ENCODE measurements at regions not wholly inside any gene's neighbourhood (a gene's known extent, or its start where the extent isn't known, plus 50 kb on each side); places are given as distances from the start of the nearest gene placed in this dataset.

- CTCF ChIA-PET: interaction anchor here (0.6 kb wide), 1 partner anchor 79 kb away, joined by 3 read pairs; no protein-coding TSS in a partner anchor
- peaks cover 9% of the 10 kb centered on the region for H3K27me3 Mint-ChIP-seq (ENCODE audit: low read depth)
- intact Hi-C loops (cut with micrococcal nuclease): no loop called here
- no peak for DNase-seq
- no peak overlapping the region for H3K4me3 Mint-ChIP-seq
- no peaks in the 10 kb centered on the region for H3K4me1 Mint-ChIP-seq (ENCODE audit: low read depth)
- no peak overlapping the region for H3K27ac Mint-ChIP-seq
- no peaks in the 10 kb centered on the region for H3K9me3 Mint-ChIP-seq
- no peaks in the 10 kb centered on the region for H3K36me3 Mint-ChIP-seq (ENCODE audit: low read depth)
Measured at GRCh38 chr3:150062492-150062891, 91.8 kb upstream of the PFN2 start.

DNA sequence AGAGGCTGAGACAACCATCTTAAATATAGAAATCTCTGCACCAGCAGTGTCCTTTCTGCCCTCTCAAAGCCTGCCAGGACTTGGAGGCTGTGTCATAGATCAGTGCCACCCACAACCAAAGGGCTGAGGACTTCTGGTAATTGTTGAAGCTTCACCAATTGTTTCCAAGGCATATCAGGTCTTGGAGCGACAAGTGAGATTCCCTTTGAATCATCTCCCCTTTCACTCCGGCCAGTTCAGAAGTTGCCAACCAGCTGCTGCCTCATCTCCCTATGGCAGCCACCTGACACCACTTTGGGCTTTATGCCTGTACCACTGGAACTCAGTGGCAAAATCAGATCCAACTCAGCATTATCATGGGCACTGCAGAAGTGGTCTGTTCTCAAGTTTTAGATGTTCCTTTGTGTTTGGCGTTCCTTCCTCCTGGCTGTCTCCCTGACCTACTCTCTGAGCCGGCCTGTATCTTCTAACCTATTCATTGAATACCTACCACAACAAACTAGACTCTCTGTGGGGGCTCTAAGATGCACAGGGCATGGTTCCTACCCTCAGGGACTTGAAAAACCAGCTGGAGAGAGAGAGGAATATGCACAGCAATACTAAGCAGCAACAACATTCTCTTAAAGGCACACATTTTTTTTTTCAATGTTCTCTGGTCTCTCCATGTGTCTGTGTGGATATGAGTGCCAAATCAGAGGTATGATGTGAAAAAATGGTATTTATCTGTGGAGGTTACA is 90.8 kb upstream of the PFN2 start:
- DNase-seq: no peak
- Mint-ChIP-seq H3K27ac (no peak overlapping the region), H3K36me3 (ENCODE audit: low read depth) (no peaks in the 10 kb centered on the region), H3K4me1 (ENCODE audit: low read depth) (no peaks in the 10 kb centered on the region), H3K27me3 (ENCODE audit: low read depth) (peaks cover 5% of the 10 kb centered on the region), H3K9me3 (no peaks in the 10 kb centered on the region), H3K4me3 (no peak overlapping the region)
- CTCF ChIA-PET: interaction anchor here (0.6 kb wide), 1 partner anchor 73 kb away, joined by 3 read pairs; no protein-coding TSS in a partner anchor
- intact Hi-C loops (cut with micrococcal nuclease): no loop called here

- Mint-ChIP-seq H3K27me3 (ENCODE audit: low read depth) (peaks cover 3% of the 10 kb centered on the region), H3K9me3 (no peaks in the 10 kb centered on the region), H3K4me3 (no peak overlapping the region), H3K36me3 (ENCODE audit: low read depth) (no peaks in the 10 kb centered on the region), H3K4me1 (ENCODE audit: low read depth) (no peaks in the 10 kb centered on the region), H3K27ac (no peak overlapping the region)
- CTCF ChIA-PET: interaction anchor here (1.1 kb wide), 1 partner anchor 18 kb away, joined by 3 read pairs; no protein-coding TSS in a partner anchor
- intact Hi-C loops (cut with micrococcal nuclease): no loop called here
- DNase-seq: no peak
Measured at GRCh38 chr3:150059729-150060128, 89.0 kb upstream of the PFN2 start.

- Mint-ChIP-seq H3K4me3 (no peak overlapping the region), H3K27me3 (ENCODE audit: low read depth) (peaks cover 3% of the 10 kb centered on the region), H3K27ac (no peak overlapping the region), H3K4me1 (ENCODE audit: low read depth) (no peaks in the 10 kb centered on the region), H3K9me3 (no peaks in the 10 kb centered on the region), H3K36me3 (ENCODE audit: low read depth) (no peaks in the 10 kb centered on the region)
- intact Hi-C loops (cut with micrococcal nuclease): no loop called here
- CTCF ChIA-PET: interaction anchor here (1.1 kb wide), 1 partner anchor 17 kb away, joined by 3 read pairs; no protein-coding TSS in a partner anchor
- DNase-seq: no peak
Measured at GRCh38 chr3:150059241-150059640, 88.5 kb upstream of the PFN2 start.

GRCh38 chr3:150057227-150057626 is 86.5 kb upstream of the PFN2 start:
- CTCF ChIA-PET: no interaction called here
- Mint-ChIP-seq H3K4me3 (no peak overlapping the region), H3K36me3 (ENCODE audit: low read depth) (no peaks in the 10 kb centered on the region)

DNA sequence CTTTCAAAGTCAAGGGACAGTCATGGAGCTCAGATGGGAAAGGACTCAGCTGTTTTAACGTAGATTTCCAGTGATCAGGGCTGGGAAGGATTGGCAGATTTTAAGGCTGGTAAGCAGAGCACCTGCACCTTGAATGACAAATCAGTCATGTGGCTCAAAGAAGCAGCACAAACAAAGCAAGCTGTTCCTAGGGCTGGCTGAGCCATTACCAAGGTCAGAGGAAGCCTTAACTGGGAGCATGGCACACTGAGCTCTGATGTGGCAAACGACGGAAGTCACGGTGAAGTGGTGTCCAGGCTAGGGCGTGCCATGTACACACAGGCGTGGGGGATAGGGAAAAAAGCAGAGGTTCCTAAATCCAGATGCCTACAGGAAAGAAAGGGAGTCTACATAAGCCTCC is 84.6 kb upstream of the PFN2 start:
- intact Hi-C loops (cut with micrococcal nuclease): no loop called here
- H3K36me3 Mint-ChIP-seq (ENCODE audit: low read depth): no peaks in the 10 kb centered on the region
- H3K4me3 Mint-ChIP-seq: no peak overlapping the region
- H3K27ac Mint-ChIP-seq: no peak overlapping the region
- no peaks in the 10 kb centered on the region for H3K9me3 Mint-ChIP-seq
- CTCF ChIA-PET: interaction anchor here (0.8 kb wide), 1 partner anchor 568 kb away, joined by 3 read pairs; no protein-coding TSS in a partner anchor
- H3K4me1 Mint-ChIP-seq (ENCODE audit: low read depth): no peaks in the 10 kb centered on the region
- peaks cover 10% of the 10 kb centered on the region for H3K27me3 Mint-ChIP-seq (ENCODE audit: low read depth)
- DNase-seq: no peak

More at GRCh38 chr3:150057227-150057626, 86.5 kb upstream of the PFN2 start:
- intact Hi-C loops (cut with micrococcal nuclease): no loop called here
- no peak for DNase-seq
- H3K4me1 Mint-ChIP-seq (ENCODE audit: low read depth): no peaks in the 10 kb centered on the region
- no peaks in the 10 kb centered on the region for H3K9me3 Mint-ChIP-seq
- no peak overlapping the region for H3K27ac Mint-ChIP-seq
- H3K27me3 Mint-ChIP-seq (ENCODE audit: low read depth): peaks cover 5% of the 10 kb centered on the region

GRCh38 chr3:150054635-150055034 is 83.9 kb upstream of the PFN2 start:
- Mint-ChIP-seq H3K27me3 (ENCODE audit: low read depth) (peaks cover 15% of the 10 kb centered on the region), H3K36me3 (ENCODE audit: low read depth) (no peaks in the 10 kb centered on the region), H3K9me3 (no peaks in the 10 kb centered on the region), H3K4me3 (no peak overlapping the region), H3K27ac (no peak overlapping the region), H3K4me1 (ENCODE audit: low read depth) (no peaks in the 10 kb centered on the region)
- intact Hi-C loops (cut with micrococcal nuclease): no loop called here
- CTCF ChIA-PET: no interaction called here
- no peak for DNase-seq

- Mint-ChIP-seq H3K9me3 (no peaks in the 10 kb centered on the region), H3K4me3 (no peak overlapping the region), H3K4me1 (ENCODE audit: low read depth) (no peaks in the 10 kb centered on the region), H3K27me3 (ENCODE audit: low read depth) (peaks cover 12% of the 10 kb centered on the region), H3K27ac (no peak overlapping the region), H3K36me3 (ENCODE audit: low read depth) (no peaks in the 10 kb centered on the region)
- intact Hi-C loops (cut with micrococcal nuclease): no loop called here
- no peak for DNase-seq
- CTCF ChIA-PET: no interaction called here
Measured at GRCh38 chr3:150050510-150050909, 79.8 kb upstream of the PFN2 start.

DNA sequence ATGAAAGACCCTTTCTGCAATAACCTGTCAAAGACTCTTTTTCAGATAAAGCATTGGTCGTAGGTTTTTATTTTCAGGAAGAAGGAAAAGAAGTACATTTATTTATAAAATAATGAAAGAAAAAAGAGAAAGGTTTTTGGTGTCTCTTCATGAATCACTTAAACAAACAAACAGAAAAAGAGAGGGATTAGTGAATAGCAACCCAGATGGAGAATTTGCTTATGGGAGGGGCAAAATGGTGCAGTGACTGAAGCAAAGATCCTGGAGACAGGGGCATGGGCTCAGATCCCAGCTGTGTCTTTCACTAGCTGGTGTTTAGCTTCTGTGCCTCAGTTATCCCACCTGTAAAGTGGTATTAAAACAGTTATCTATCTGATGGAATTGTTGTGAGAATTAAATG is 78.6 kb upstream of the PFN2 start:
- CTCF ChIA-PET: no interaction called here
- Mint-ChIP-seq H3K27ac (no peak overlapping the region), H3K4me3 (no peak overlapping the region), H3K9me3 (no peaks in the 10 kb centered on the region), H3K4me1 (ENCODE audit: low read depth) (no peaks in the 10 kb centered on the region), H3K36me3 (ENCODE audit: low read depth) (no peaks in the 10 kb centered on the region), H3K27me3 (ENCODE audit: low read depth) (peaks cover 14% of the 10 kb centered on the region)
- intact Hi-C loops (cut with micrococcal nuclease): no loop called here
- DNase-seq: no peak

DNA sequence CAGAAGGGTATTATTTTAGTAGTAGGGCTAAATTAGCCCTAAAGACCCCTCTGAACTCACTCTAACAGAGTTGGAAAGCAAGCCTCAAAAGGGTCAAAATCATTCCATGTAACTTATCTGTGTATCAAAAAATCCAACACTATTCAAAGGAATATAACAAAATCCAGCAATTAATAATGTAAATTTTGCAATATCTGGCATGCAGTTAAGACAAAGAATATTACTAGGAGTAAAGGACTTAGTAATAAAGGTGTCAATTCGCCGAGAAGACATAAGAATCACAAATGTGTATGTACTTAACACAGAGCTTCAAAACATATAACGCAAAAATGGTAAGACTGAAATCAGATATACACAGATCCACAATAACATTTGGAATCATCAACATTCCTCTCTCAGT is 71.2 kb upstream of the PFN2 start:
- CTCF ChIA-PET: interaction anchor here (1.4 kb wide), 1 partner anchor 18 kb away, joined by 3 read pairs; no protein-coding TSS in a partner anchor
- Mint-ChIP-seq H3K36me3 (ENCODE audit: low read depth) (peaks cover 2% of the 10 kb centered on the region), H3K27ac (no peak overlapping the region), H3K9me3 (peaks cover 9% of the 10 kb centered on the region), H3K4me3 (no peak overlapping the region), H3K4me1 (ENCODE audit: low read depth) (no peaks in the 10 kb centered on the region), H3K27me3 (ENCODE audit: low read depth) (peaks cover 9% of the 10 kb centered on the region)
- intact Hi-C loops (cut with micrococcal nuclease): no loop called here
- DNase-seq: no peak

GRCh38 chr3:150040097-150040496 is 69.4 kb upstream of the PFN2 start:
- no peak overlapping the region for H3K4me3 Mint-ChIP-seq
- H3K36me3 Mint-ChIP-seq (ENCODE audit: low read depth): peaks cover 2% of the 10 kb centered on the region
- intact Hi-C loops (cut with micrococcal nuclease): no loop called here
- CTCF ChIA-PET: no interaction called here
- H3K9me3 Mint-ChIP-seq: peaks cover 9% of the 10 kb centered on the region
- peaks cover 9% of the 10 kb centered on the region for H3K27me3 Mint-ChIP-seq (ENCODE audit: low read depth)
- DNase-seq: no peak
- H3K4me1 Mint-ChIP-seq (ENCODE audit: low read depth): no peaks in the 10 kb centered on the region
- H3K27ac Mint-ChIP-seq: no peak overlapping the region

GRCh38 chr3:150038830-150039229 is 68.1 kb upstream of the PFN2 start:
- H3K27ac Mint-ChIP-seq: no peak overlapping the region
- no peak overlapping the region for H3K4me3 Mint-ChIP-seq
- no peaks in the 10 kb centered on the region for H3K4me1 Mint-ChIP-seq (ENCODE audit: low read depth)
- peaks cover 2% of the 10 kb centered on the region for H3K36me3 Mint-ChIP-seq (ENCODE audit: low read depth)
- intact Hi-C loops (cut with micrococcal nuclease): no loop called here
- no peak for DNase-seq
- CTCF ChIA-PET: no interaction called here
- peaks cover 10% of the 10 kb centered on the region for H3K27me3 Mint-ChIP-seq (ENCODE audit: low read depth)
- peaks cover 9% of the 10 kb centered on the region for H3K9me3 Mint-ChIP-seq

GRCh38 chr3:150036780-150037179 is 66.1 kb upstream of the PFN2 start:
- Mint-ChIP-seq H3K27ac (no peak overlapping the region), H3K4me3 (no peak overlapping the region), H3K9me3 (peaks cover 6% of the 10 kb centered on the region), H3K36me3 (ENCODE audit: low read depth) (no peaks in the 10 kb centered on the region), H3K27me3 (ENCODE audit: low read depth) (peaks cover 10% of the 10 kb centered on the region), H3K4me1 (ENCODE audit: low read depth) (no peaks in the 10 kb centered on the region)
- no peak for DNase-seq
- CTCF ChIA-PET: interaction anchor here (0.5 kb wide), 1 partner anchor 111 kb away, joined by 6 read pairs; no protein-coding TSS in a partner anchor
- intact Hi-C loops (cut with micrococcal nuclease): no loop called here

All from activated naive CD4-positive, alpha-beta T cell treated with anti-CD3 and anti-CD28 coated beads for 36 hours (primary cell).